OCI-M1 (cell line): ENCODE measurements at regions not wholly inside any gene's neighbourhood (a gene's known extent, or its start where the extent isn't known, plus 50 kb on each side); places are given as distances from the start of the nearest gene placed in this dataset.
A peak's percentile ranks its signal among the peaks of the same experiment; 100 is the strongest.
"Not testable (repeated sequence)": the region's sequence is repeated elsewhere in the genome, so short reads cannot be mapped to it uniquely, and the experiment has no call there.

Experiments
- DNase-seq: peaks from one replicate; lab custom pipeline; 2025; lab: John Stamatoyannopoulos, UW

DNA sequence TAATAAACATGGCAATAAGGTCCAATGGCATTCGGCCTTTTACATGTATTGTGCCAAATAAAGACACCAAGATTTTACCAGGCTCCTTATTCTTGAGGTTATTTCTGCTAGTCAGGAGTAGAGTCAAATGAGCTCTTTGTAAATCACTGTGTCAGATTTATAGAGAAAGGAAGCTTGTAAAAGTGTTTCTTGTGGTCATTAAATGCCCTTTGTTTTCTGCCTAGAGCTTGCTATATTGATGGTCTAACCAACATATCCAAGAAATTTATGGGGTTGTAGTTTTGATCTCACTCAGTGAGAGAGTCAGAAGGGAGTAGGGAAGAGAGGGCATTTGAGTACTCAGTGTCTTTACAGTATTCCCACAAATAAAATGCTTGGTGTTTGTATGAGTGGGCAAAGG, 86.2 kb upstream of the FRMPD4 start:
- DNase-seq = no peak

DNA sequence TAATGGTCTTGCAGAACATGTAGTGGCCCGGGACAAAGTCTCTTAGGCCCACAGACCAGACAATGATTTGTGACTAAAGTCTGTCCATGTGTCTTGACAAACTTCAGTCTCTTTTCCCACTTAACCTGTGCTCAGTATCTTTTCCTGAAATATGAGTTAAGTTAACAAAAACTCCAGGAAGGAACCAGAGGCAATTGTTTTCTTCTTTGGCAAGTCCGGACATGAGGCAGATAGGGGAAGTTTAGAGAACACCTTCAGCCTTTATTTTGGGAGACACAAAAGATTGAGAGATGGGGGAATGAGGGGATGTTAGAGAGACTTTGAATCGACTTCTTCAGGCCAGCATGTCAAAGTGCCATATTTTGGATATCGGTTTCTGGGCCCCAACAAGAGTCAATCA, 80.2 kb upstream of the FRMPD4 start:
- no peak for DNase-seq

DNA sequence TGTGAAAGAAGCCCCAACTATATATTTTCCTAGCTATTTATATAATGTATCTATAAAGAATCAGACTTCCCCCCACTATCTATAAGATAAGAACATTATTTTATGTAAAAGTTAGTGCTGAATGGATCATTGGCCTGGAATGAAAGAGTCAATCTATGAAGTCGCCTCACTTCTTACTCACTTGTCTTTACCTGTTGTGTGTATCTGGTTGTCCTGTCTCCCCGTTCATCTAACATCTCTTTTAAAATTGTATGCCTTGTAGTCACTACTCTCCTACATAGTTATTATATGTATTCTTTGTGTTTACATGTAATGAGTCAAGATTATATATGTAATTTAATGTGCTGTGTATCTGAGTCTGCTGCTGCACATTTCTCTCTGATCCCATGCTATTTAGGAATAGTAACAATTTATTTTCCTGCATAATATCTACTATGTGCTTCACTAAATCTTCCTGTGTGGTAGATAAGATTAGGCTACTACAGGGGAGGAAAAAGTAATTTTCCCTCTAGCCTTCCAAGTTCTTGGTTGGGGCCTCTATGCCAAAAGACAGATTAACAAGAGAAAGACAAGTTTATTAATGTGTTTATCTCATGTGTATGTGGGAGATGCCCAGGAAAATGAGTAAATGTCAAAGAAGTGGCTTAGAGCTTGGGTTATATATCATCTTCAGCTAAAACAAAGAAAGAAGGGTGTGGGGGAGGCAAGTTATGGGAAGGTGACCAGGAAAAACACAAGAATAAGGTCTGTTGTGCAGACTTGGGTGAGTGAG, 77.6 kb upstream of the FRMPD4 start:
- no peak for DNase-seq

DNA sequence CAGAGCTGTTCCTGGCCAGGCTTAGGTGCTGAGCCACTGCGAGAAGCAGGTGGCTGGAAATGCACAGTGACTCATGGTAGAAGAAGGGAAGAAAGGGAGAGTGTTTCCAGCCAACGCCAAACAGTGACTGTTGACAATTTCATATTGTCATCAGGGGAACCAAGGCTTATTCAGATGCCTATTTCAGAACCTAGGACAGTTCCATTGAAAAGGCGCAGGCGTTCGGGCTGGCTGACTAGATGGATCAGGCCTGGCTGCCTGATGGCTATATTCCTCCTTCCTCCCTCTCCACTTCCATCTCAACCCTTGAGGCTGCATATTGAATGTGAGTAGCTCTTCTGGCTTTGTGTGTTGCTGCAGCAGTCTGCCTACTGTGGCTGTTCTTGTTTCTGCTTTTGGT, 73.0 kb upstream of the FRMPD4 start:
- peak; percentile 7 for DNase-seq

DNA sequence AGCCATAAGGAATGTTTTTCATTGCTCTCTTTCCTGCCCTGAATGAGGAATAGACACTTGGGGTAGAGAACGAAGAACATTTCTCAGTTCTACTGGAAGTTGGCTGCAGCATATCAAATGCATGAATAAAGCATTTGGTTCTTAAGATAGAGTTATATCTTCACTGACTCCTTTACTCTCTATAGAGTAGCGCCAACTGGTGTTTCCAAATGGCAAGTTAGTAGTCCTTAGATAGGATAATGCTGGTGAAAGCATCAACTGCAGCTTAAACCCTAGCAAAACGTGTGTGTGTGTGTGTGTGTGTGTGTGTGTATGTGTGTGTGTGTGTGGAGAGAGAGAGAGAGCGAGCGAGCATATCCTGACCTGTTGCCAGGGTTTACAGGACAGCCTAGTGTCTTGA, 62.2 kb upstream of the FRMPD4 start:
- DNase-seq = no peak

DNA sequence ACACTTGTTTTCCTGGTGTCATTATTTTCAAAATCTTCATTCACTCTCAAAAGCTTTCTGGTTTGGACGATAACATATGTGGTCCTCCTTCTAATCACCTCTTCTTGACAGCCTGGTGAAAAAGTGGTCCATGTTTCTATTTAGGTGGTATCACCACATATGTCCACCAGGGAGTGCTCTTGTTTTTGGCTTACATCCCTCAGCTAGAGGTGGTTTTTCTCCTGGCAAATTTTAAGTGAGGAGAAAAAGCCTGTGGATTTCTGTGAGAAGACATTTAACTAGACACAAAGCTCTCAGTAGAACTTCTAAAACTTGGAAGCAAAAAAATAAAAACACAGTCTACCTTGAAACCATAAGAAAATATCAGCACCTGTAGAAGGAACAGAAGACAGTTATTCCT, 58.0 kb upstream of the FRMPD4 start:
- peak; percentile 23 for DNase-seq

DNA sequence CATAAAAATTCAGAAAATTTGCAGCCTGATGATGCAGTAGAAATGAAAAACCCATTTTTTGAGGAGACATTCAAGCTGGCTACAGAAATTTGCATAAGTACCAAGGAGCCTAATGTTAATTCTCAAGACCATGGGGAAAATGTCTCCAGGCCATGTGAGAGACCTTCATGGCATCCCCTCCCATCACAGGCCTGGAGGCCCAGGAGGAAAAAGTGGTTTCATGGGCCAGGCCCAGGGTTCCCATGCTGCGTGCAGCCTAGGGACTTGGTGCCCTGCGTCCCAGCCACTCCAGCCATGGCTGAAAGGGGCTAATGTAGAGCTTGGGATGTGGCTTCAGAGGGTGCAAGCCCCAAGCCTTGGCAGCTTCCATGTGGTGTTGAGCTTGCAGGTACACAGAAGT, 55.3 kb upstream of the FRMPD4 start:
- DNase-seq = not testable (repeated sequence)
